ENCODE measurements at regions not wholly inside any gene's neighbourhood (a gene's known extent, or its start where the extent isn't known, plus 50 kb on each side); places are given as distances from the start of the nearest gene placed in this dataset.
A peak's percentile ranks its signal among the peaks of the same experiment; 100 is the strongest.
"Not testable (repeated sequence)": the region's sequence is repeated elsewhere in the genome, so short reads cannot be mapped to it uniquely, and the experiment has no call there.

DNA sequence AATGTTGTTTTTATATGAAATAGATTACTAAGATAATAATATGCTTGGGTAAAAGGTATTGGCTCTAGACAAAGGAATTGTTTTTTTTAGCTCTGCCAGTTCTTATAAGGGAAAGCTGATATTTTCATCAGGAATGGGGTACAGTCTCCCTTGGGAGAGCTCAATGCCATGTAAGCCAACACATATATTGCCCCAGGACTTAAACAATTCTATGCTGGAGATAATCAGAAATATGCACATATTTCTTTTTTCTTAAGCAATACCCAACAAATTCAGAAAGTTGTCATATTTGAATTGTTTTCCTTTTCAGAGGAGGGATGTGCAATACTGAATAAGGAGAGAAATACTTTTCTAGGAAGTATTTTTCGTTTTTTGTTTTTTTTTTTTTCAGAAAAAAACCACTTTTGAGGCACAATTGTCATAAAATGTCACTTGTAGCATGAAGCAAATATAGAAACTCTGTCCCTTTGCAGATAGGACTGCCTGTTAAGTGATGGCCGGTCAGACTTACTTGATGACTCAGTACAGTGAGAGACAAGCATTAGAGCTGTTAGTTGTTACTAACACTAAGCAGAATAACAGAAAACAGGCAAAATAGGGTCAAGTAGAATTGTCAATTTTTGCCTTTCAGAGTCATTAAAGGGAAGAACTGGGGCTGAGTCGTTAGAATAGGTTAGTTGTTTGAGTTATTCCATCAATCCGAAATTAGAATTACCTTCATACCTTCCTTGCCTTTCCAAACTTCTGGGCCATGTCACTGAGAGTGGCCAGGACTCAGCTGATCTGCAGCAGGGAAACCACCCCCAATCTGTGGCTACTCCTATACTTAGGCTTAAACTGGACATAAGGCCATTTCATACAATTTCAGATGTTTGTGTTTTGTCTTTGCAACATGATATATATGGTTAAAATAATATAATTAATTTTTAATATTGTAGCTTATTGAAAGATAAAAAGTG lies 168.1 kb downstream of the SLC38A4 start:
- DNase-seq (ENCODE audit: low spot score in 2 of 2) (no peak), ATAC-seq (no peak)
- Mint-ChIP-seq H3K27ac (no peak overlapping the region), H3K36me3 (peaks cover 6 to 7% of the 10 kb centered on the region in 2 donors), H3K9me3 (peaks cover 4 to 5% of the 10 kb centered on the region in 2 donors)

GRCh38 chr12:46655984-46656383 lies 169.8 kb downstream of the SLC38A4 start:
- not testable (repeated sequence) for H3K36me3 Mint-ChIP-seq; ATAC-seq; DNase-seq (ENCODE audit: low spot score in 2 of 2); H3K9me3 Mint-ChIP-seq; H3K27ac Mint-ChIP-seq

DNA sequence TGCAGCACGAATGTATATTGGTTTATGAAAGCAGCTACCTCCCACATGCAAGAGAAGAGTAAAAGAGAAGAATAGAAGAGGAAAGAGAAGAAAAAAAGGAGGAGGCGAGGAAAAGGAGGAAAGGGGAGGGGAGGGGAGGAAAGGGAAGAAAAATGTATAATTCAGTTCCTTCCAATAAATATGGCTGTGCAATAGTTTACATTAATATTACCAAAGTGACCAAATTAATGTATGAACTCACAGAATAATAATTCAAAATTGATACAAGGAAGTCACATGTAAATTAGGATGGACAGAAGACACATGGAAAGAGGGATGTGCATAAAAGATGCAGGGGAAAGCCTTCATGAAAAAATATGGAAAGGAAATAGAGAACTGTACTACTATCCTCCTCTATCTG lies 172.5 kb downstream of the SLC38A4 start:
- ATAC-seq (no peak), DNase-seq (ENCODE audit: low spot score in 2 of 2) (no peak)
- H3K36me3 Mint-ChIP-seq = peaks cover 6 to 14% of the 10 kb centered on the region in 2 donors
- no peak overlapping the region for H3K27ac Mint-ChIP-seq
- peaks cover 4 to 5% of the 10 kb centered on the region in 2 donors for H3K9me3 Mint-ChIP-seq

DNA sequence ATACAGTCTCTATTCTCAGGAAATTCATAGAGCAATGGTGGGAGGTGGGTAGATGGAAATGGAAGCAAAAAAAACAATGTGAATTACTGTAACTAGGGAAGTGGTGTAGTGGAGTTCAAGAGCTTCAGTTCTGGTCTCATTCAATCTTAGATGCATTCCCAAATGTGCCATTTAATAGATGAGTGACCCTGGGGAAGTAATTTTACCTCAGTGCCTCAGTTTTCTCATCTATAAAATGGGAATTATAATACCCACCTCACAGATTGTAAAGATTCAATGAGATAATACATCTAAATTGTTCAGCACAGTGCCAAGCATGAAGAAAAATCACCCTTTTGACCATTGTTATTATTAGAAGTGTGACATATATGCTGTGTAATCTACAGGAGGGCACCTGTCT lies 173.1 kb downstream of the SLC38A4 start:
- DNase-seq (ENCODE audit: low spot score in 2 of 2) (no peak), ATAC-seq (no peak)
- Mint-ChIP-seq H3K36me3 (peaks cover 6 to 15% of the 10 kb centered on the region in 2 donors), H3K9me3 (peaks cover 4 to 5% of the 10 kb centered on the region in 2 donors), H3K27ac (no peak overlapping the region)

- H3K9me3 Mint-ChIP-seq = peaks cover 4 to 10% of the 10 kb centered on the region in 2 donors
- H3K27ac Mint-ChIP-seq = no peak overlapping the region
- ATAC-seq (no peak), DNase-seq (ENCODE audit: low spot score in 2 of 2) (no peak)
- H3K36me3 Mint-ChIP-seq = peaks cover 6 to 27% of the 10 kb centered on the region in 2 donors
Measured at GRCh38 chr12:46650688-46651087, 175.1 kb downstream of the SLC38A4 start.

DNA sequence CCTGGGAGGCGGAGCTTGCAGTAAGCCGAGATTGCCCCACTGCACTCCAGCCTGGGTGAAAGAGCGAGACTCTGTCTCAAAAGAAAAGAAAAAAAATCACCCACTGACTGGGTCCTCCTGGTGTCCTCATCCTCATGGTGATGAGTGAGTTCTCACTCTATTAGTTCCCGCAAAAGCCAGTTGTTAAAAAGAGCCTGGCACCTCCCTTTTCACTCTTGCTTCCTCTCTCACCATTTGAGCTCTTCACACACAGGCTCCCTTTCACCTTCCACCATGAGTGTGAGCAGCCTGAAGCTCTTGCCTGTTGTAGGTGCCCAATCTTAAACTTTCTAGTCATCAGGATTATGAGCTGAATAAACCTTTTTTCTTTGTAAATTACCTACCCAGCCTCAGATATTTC lies 176.4 kb downstream of the SLC38A4 start:
- H3K9me3 Mint-ChIP-seq = peaks cover 3 to 8% of the 10 kb centered on the region in 2 donors
- H3K27ac Mint-ChIP-seq = no peak overlapping the region
- ATAC-seq (no peak), DNase-seq (ENCODE audit: low spot score in 2 of 2) (no peak)
- H3K36me3 Mint-ChIP-seq = peaks cover 3 to 25% of the 10 kb centered on the region in 2 donors

- ATAC-seq (peak in 1 of 2 donors; percentile 73), DNase-seq (ENCODE audit: low spot score in 2 of 2) (no peak)
- Mint-ChIP-seq H3K9me3 (peaks cover 0 to 15% of the 10 kb centered on the region in 2 donors), H3K27ac (peak overlapping the region in 1 of 2 donors; percentile 15), H3K36me3 (peaks cover 0 to 20% of the 10 kb centered on the region in 2 donors)
Measured at GRCh38 chr12:46647034-46647433, 178.8 kb downstream of the SLC38A4 start.

DNA sequence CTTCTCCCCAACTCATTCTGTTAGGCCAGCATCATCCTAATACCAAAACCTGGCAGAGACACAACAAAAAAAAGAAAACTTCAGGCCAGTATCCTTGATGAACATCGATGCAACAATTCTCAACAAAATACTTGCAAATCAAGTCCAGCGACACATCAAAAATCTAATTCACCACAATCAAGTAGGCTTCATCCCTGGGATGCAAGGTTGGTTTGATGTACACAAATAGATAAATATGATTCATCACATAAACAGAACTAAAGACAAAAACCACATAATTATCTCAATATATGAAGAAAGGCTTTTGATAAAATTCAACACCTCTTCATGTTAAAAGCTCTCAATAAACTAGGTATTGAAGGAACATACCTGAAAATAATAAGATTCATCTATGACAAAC lies 184.1 kb downstream of the SLC38A4 start:
- not testable (repeated sequence) for DNase-seq (ENCODE audit: low spot score in 2 of 2); ATAC-seq; H3K27ac Mint-ChIP-seq
- Mint-ChIP-seq H3K9me3 (peaks cover 31 to 42% of the 10 kb centered on the region in 2 donors), H3K36me3 (peaks cover 32 to 35% of the 10 kb centered on the region in 2 donors)

- Mint-ChIP-seq H3K9me3 (peaks cover 33 to 37% of the 10 kb centered on the region in 2 donors), H3K27ac (no peak overlapping the region), H3K36me3 (peaks cover 33 to 37% of the 10 kb centered on the region in 2 donors)
- DNase-seq (ENCODE audit: low spot score in 2 of 2) (no peak), ATAC-seq (no peak)
Measured at GRCh38 chr12:46635818-46636217, 190.0 kb downstream of the SLC38A4 start.

GRCh38 chr12:46629331-46630229 lies 196.2 kb downstream of the SLC38A4 start:
- ATAC-seq (no peak), DNase-seq (ENCODE audit: low spot score in 2 of 2) (no peak)
- H3K36me3 Mint-ChIP-seq = no peaks in the 10 kb centered on the region
- no peak overlapping the region for H3K27ac Mint-ChIP-seq
- peaks cover 0 to 3% of the 10 kb centered on the region in 2 donors for H3K9me3 Mint-ChIP-seq

GRCh38 chr12:46628176-46628575 lies 197.6 kb downstream of the SLC38A4 start:
- DNase-seq (ENCODE audit: low spot score in 2 of 2) (no peak), ATAC-seq (no peak)
- H3K27ac Mint-ChIP-seq = no peak overlapping the region
- H3K9me3 Mint-ChIP-seq = no peaks in the 10 kb centered on the region
- H3K36me3 Mint-ChIP-seq = no peaks in the 10 kb centered on the region

DNA sequence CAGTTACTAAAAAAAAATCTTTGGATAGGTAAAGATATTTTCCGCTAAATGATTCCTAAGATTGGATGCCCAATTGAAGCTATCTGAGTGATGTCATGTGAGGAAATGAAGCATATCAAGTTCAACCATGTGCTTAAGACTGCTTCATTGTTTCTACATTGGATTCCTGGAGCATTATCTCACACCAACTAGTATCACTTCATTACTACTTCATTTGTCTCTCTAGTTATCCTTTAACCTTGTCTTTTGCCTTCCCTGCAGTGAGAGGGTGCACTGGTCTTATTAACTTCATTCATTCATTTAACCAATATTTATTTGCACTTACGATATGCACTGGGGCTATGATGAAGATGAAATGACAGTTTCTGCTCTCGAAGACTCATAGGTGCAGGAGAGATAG lies 198.1 kb downstream of the SLC38A4 start:
- Mint-ChIP-seq H3K27ac (no peak overlapping the region), H3K36me3 (no peaks in the 10 kb centered on the region), H3K9me3 (no peaks in the 10 kb centered on the region)
- ATAC-seq (no peak), DNase-seq (ENCODE audit: low spot score in 2 of 2) (no peak)

DNA sequence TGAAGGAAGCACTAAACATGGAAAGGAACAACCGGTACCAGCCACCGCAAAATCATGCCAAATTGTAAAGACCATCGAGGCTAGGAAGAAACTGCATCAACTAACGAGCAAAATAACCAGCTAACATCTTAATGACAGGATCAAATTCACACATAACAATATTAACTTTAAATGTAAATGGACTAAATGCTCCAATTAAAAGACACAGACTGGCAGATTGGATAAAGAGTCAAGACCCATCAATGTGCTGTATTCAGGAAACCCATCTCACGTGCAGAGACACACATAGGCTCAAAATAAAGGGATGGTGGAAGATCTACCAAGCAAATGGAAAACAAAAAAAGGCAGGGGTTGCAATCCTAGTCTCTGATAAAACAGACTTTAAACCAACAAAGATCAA lies 206.3 kb downstream of the SLC38A4 start:
- peaks cover 5 to 20% of the 10 kb centered on the region in 2 donors for H3K9me3 Mint-ChIP-seq
- not testable (repeated sequence) for ATAC-seq; DNase-seq (ENCODE audit: low spot score in 2 of 2); H3K27ac Mint-ChIP-seq
- peaks cover 14 to 22% of the 10 kb centered on the region in 2 donors for H3K36me3 Mint-ChIP-seq

DNA sequence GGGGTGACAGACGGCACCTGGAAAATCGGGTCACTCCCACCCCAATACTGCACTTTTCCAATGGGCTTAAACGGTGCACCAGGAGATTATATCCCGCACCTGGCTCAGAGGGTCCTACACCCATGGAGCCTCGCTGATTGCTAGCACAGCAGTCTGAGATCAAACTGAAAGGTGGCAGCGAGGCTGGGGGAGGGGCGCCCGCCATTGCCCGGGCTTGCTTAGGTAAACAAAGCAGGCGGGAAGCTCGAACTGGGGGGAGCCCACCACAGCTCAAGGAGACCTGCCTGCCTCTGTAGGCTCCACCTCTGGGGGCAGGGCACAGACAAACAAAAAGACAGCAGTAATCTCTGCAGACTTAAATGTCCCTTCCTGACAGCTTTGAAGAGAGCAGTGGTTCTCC lies 208.1 kb downstream of the SLC38A4 start:
- not testable (repeated sequence) for H3K27ac Mint-ChIP-seq; ATAC-seq; DNase-seq (ENCODE audit: low spot score in 2 of 2)
- H3K36me3 Mint-ChIP-seq = peaks cover 17 to 22% of the 10 kb centered on the region in 2 donors
- H3K9me3 Mint-ChIP-seq = peaks cover 5 to 25% of the 10 kb centered on the region in 2 donors

DNA sequence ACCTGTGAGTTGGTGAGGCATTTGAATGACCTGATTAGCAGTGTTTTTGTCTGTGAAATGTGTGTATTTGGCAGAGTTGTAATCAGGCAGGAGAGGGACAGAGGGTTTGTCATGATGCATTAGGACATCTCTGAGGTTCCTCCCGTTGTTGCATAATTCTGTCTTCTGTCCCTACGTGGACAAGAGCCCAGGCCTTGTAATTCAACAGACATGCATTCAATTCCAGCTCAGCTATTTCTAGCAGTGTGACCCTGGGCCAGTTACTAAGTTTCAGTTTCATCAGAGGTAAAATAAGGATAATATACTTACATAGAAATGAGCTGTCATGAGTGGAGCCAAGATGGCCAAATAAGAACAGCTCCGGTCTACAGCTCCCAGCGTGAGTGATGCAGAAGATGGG lies 208.6 kb downstream of the SLC38A4 start:
- ATAC-seq (no peak), DNase-seq (ENCODE audit: low spot score in 2 of 2) (no peak)
- H3K27ac Mint-ChIP-seq = no peak overlapping the region
- peaks cover 22 to 23% of the 10 kb centered on the region in 2 donors for H3K36me3 Mint-ChIP-seq
- H3K9me3 Mint-ChIP-seq = peaks cover 5 to 29% of the 10 kb centered on the region in 2 donors

- H3K27ac Mint-ChIP-seq = no peak overlapping the region
Measured at GRCh38 chr12:46610754-46611153, 215.0 kb downstream of the SLC38A4 start.

DNA sequence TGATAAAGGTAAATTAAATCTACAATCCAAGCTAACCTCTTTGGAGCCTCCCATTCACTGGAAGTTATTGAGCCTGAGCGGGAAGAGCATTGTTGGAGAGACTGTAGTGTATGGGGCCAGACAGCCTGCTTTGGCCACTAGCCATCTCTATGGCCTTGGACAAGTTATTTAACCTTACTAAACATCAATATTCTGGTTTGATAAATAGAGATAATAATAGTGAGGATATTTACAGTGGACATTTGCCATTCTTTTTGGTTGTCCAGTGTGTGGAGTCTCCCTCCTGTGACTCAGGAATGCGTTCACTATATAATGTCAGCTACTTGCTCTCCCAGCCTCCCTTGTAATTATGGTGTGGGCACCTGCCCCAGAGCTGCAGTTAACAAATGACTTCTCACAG lies 216.1 kb downstream of the SLC38A4 start:
- peaks cover 3 to 9% of the 10 kb centered on the region in 2 donors for H3K36me3 Mint-ChIP-seq
- H3K27ac Mint-ChIP-seq = no peak overlapping the region
- H3K9me3 Mint-ChIP-seq = peaks cover 0 to 26% of the 10 kb centered on the region in 2 donors
- no peak for DNase-seq (ENCODE audit: low spot score in 2 of 2)
- peak in 1 of 2 donors; percentile 9 for ATAC-seq

More at GRCh38 chr12:46610754-46611153, 215.0 kb downstream of the SLC38A4 start:
- Mint-ChIP-seq H3K9me3 (peaks cover 0 to 17% of the 10 kb centered on the region in 2 donors), H3K36me3 (peaks cover 0 to 9% of the 10 kb centered on the region in 2 donors)
- no peak for ATAC-seq
- DNase-seq (ENCODE audit: low spot score in 2 of 2) = no peak

All from activated naive CD4-positive, alpha-beta T cell treated with anti-CD3 and anti-CD28 coated beads, Interleukin-2, amount 50 U/mL, for 72 hours (primary cell).